OCI-LY7 (cell line): ENCODE measurements at regions not wholly inside any gene's neighbourhood (a gene's known extent, or its start where the extent isn't known, plus 50 kb on each side); places are given as distances from the start of the nearest gene placed in this dataset.
"Not testable (repeated sequence)": the region's sequence is repeated elsewhere in the genome, so short reads cannot be mapped to it uniquely, and the experiment has no call there.

ENCODE experiments used
- EZH2phosphoT487 ChIP-seq: fragments of 200-600 bp; sonication (generic); IDR thresholded peaks from 2 replicates; pipeline ENCODE4 v1.6.1; 2018; ENCODE audit warnings: low read depth, borderline replicate concordance, mild to moderate bottlenecking, mixed run types, antibody characterized with exemption, low read length, moderate library complexity, mixed read lengths
- TF ChIP-seq, protein P1 (sequence below): fragments of 200-600 bp; sonication (generic); conservative IDR thresholded peaks from 2 replicates; pipeline ENCODE4 v1.5.1; 2014; ENCODE audit warnings: mild to moderate bottlenecking, antibody characterized with exemption, low read length, moderate library complexity, mixed read lengths

DNA sequence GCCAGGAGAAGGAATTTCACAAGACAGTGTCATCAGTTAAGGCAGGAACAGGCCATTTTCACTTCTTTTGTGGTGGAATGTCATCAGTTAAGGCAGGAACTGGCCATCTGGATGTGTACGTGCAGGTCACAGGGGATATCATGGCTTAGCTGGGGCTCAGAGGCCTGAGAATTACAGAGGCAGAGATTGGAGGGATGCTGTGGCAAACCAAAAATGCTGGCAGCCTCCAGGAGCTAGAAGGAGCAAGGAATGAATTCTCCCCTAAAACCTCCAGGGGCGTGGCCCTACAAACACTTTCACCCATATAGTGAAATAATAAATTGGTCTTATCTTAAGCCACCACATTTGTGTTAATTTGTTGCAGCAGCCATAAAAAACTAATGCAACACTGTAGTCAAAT is 557.0 kb downstream of the ZNF385D start:
- TF ChIP-seq, protein P1, sequence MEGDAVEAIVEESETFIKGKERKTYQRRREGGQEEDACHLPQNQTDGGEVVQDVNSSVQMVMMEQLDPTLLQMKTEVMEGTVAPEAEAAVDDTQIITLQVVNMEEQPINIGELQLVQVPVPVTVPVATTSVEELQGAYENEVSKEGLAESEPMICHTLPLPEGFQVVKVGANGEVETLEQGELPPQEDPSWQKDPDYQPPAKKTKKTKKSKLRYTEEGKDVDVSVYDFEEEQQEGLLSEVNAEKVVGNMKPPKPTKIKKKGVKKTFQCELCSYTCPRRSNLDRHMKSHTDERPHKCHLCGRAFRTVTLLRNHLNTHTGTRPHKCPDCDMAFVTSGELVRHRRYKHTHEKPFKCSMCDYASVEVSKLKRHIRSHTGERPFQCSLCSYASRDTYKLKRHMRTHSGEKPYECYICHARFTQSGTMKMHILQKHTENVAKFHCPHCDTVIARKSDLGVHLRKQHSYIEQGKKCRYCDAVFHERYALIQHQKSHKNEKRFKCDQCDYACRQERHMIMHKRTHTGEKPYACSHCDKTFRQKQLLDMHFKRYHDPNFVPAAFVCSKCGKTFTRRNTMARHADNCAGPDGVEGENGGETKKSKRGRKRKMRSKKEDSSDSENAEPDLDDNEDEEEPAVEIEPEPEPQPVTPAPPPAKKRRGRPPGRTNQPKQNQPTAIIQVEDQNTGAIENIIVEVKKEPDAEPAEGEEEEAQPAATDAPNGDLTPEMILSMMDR = not testable (repeated sequence)
- not testable (repeated sequence) for TF ChIP-seq EZH2phosphoT487
